GM18498 (cell line): ENCODE measurements at regions not wholly inside any gene's neighbourhood (a gene's known extent, or its start where the extent isn't known, plus 50 kb on each side); places are given as distances from the start of the nearest gene placed in this dataset.

Experiments used
- ATAC-seq: cut with Tn5 transposase; IDR thresholded peaks from one replicate; pipeline ENCODE4 v1.9.1; 2021; ENCODE audit warnings: mild to moderate bottlenecking, moderate library complexity; ENCODE audit not compliant: unreplicated experiment

DNA sequence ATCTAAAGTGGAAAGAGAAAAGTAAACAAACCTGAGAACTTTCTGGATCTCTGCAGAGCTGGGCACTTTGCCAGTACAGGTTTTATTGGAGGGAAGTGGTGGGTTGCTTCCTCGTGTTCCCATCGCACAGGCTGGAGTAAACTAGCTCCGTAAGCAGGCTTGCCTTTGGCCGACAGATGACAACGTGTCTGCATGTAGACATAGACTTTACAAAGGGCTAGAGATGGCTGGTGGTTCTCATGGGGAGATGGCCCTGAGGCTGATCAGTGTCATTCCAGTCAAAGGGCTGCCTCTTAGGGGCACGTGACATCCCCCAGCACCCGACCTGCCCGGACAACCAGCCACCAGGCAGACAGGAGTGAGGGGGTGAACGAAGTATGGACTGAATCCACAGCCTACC is 98.8 kb downstream of the YTHDF1 start:
- no peak for ATAC-seq

GRCh38 chr20:63116412-63117106 is 99.4 kb downstream of the YTHDF1 start:
- ATAC-seq: no peak

GRCh38 chr20:63115651-63116411 is 100.1 kb downstream of the YTHDF1 start:
- no peak for ATAC-seq

- no peak for ATAC-seq
Observed at GRCh38 chr20:63114693-63115311, 101.1 kb downstream of the YTHDF1 start.

- ATAC-seq: no peak
Observed at GRCh38 chr20:63114006-63114692, 101.8 kb downstream of the YTHDF1 start.

- no peak for ATAC-seq
Observed at GRCh38 chr20:63112491-63113219, 103.3 kb downstream of the YTHDF1 start.

GRCh38 chr20:63108247-63108646 is 101.5 kb upstream of the BHLHE23 start:
- no peak for ATAC-seq

DNA sequence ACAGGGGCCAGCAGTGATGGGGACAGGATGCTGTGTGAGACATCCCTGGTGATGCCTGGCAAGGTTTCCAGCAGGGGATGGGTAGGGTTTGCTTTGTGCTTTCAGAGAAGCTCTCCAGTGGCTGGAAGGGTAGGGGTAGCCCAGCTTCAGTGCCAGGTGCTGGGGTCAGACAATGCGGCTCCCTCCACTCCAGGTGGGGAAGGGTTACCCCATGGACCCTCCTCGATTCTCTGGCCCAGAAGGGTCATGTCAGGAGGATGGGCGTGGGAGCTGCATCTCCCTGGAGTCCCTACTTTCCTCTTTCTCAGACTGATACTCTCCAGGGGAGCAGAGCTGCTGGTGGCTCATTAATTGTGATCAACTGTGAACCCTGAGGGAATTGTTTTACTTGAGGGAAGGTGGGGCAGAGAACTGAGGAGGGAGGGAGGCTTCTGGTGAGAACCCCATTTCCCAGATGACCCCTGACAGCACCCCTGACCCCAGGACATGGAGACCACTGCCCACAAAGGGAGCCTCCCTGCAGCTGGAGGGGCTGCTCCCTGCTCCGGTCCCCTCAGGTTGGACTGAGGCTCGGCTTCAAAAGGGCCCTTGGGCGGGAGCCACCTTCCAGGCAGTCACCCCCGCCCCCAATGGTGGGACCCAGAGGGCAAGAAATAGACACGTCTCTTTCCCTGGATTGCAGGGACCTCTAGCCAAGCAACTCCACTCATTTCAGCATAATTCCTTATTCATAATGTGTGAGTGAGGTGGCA is 100.9 kb upstream of the BHLHE23 start:
- no peak for ATAC-seq

- no peak for ATAC-seq
Observed at GRCh38 chr20:63106765-63107448, 100.1 kb upstream of the BHLHE23 start.

DNA sequence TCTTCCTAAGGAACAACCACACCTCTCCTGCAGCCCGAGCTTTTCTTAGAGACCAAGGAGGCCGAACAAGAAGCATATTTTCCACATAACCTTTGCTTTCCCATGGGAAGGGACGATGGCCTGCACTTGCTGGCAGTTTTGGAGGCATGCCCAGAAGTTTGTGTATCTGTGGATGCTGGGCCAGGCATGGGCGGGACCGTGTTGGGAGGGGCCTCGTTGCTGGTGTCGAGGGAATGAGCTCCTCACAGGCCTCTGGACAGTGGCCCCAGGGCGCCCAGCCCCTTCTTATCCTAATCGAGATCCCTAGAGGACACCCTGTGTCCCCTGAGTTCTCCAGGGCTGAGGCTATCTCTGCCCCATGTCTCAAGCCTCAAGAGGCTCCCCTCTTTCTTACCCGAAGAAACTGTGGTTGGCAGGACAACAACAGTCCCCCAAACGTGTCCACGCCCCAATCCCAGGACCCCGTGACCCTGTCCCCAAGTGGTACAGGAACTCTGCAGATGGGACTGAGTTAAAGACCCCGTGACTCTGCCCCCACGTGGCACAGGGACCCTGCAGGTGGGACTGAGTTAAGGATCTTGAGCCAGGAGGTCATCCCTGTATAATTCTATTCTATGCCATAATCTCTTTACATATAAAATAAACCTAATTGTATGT is 99.5 kb upstream of the BHLHE23 start:
- ATAC-seq: no peak

GRCh38 chr20:63105211-63106107 is 98.7 kb upstream of the BHLHE23 start:
- no peak for ATAC-seq

- ATAC-seq: no peak
Observed at GRCh38 chr20:63104312-63105181, 97.8 kb upstream of the BHLHE23 start.

DNA sequence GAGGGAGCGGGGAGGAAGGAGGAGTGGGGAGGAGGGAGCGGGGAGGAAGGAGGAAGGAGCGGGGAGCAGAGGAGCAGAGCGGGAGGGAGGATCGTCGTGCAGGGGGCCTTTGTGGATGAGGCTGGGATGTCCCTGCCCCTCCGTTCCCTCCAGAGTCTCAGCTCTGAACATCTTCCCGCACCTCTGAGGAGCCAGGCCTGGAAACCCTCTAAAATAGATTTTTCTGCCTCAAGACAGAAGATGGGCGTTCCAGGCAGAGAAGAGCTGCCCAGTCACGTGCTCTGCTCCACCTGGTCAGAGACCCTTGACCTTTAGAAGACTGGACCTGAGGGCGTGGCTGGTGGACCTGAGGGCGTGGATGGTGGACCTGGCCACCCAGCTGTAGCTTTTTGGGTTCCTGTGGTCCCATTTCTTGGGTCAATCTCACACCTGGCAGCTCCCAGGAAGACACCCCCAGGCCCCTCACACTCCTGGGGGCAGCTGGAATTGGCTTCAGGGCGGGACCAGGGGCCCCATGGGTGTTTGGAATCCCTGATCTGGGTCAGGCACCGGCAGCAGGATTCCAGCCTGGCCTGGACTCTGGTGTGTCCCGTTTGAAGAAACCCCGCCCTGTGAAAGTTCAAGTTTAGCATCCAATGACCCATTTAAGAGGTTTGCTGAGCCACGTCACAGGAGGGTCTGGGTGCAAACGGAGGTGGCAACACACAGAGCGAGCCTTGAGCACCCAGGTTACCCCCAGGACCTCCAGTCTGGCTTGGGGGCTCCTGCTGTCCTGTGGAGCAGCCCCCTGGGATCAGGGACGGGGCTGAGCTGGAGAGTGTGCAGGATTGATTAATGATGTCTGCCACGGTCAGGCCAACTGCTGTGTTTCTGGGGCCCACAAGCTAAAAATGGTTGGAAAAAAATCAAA is 96.9 kb upstream of the BHLHE23 start:
- no peak for ATAC-seq

GRCh38 chr20:63102721-63103375 is 96.1 kb upstream of the BHLHE23 start:
- peak; percentile 3 for ATAC-seq
